ENCODE measurements at regions not wholly inside any gene's neighbourhood (a gene's known extent, or its start where the extent isn't known, plus 50 kb on each side); places are given as distances from the start of the nearest gene placed in this dataset.
A peak's percentile ranks its signal among the peaks of the same experiment; 100 is the strongest.

DNA sequence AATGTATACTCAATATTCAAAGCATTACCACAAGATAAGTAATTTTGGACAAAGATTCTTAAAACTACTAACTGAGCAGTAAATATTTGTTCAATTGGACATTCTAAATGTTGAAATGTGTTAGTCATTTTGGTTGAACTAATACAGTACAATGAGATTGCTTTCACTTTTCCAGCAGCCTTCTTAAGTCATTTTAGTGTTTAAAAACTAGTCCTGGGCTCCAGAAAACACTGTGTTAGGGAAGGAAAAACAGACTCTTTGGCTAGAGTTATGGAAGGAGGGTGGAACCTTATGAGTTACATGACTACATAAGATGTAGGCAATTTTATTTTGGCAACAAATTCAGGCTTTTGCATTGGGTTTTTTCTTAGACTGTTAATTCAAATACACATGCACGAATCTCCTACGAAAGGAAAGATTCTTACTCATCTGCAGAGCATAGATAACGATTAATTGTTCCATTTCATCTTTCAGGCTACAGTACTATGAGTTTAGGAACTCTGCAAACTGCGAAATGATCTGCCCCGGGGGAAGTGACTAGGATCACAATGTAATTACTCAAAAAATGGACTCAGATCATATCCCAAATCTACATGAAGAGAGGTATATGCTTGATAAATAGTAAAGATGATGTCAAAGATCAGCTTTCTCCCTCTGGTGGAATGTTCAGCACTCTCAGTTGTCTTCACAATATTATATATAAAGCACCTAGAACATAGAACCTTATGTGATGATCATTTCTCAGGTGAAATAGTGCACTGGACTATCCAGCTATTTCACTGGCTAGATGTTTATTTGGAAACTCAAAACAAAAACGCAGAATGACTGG is 492.8 kb upstream of the MDFIC2 start:
- DNase-seq (ENCODE audit: low read depth in 2 of 3, low spot score in 2 of 3), result no peak

DNA sequence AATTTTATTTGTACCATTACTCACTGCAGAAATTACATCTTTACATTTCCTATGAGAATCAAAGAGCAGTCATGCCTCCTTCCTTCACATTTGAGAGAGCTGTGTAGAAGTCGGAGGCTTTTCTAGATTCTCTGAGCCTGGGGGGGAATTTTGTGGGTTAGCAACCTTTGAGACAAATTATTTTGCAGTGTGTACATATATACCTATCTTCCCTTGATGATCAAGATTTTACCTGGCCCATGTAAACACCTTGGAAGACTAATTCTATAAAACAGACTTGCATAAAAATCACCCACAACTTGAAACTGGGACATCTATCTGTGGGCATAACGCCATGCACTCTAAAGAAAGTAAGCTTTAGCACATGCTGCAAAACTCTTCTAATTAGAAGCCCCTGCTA is 491.5 kb upstream of the MDFIC2 start:
- no peak for DNase-seq (ENCODE audit: low read depth in 2 of 3, low spot score in 2 of 3)

DNA sequence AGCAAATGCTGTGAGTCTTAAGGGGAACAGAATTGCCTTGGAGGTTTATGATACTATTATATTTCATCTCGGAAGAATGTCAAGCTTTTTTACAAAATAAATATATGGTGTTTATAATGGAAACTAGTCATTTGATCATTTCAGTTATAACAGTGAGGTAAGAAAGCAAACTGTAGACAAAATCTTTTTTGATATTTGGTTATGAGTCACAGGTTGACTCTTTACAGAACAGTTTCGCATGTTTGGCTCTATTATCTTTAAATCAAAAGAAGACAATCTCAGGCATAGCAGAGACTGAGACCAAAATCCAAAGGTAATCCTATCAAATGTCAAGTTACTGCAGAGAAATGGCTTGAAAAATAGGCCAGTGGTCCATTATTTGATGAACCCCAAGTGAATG is 490.9 kb upstream of the MDFIC2 start:
- no peak for DNase-seq (ENCODE audit: low read depth in 2 of 3, low spot score in 2 of 3)

DNA sequence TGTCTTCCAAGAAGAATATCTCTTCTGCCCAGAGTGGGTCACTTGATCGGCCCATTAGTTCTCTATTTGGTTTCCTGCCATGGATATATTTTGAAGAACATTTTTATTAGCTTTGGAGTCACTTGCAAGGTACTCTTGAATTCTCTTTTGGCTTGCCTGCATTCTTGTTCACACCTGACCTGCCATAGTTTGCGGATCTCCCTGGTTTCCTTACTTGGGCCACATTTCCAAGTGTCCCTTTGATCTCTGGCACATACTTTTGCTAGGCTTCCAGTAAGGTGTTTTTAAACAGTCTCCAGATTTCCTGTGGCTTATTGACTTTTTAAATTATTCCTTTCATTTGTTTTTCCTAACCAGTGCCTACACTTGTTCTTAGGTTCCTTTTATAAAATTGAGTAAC is 488.5 kb upstream of the MDFIC2 start:
- no peak for DNase-seq (ENCODE audit: low read depth in 2 of 3, low spot score in 2 of 3)

DNA sequence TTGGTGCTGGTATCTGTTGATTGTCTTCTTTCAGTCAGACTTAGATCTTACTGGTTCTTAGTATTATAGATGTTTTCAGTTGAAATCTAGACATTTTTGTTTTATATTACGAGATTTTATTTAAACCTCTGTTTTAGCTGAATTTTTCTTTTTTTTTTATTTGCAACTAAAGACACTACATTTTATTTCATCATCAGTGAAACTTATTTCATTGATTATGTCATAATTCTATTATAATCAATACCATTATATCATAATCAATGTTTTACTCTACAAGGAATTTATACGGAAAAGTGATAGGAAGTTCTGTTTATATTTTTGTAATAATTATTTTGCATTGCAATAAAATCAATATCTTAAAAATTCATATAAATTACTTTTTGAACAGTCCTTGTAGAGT is 477.4 kb upstream of the MDFIC2 start:
- DNase-seq (ENCODE audit: low read depth in 2 of 3, low spot score in 2 of 3), result no peak

DNA sequence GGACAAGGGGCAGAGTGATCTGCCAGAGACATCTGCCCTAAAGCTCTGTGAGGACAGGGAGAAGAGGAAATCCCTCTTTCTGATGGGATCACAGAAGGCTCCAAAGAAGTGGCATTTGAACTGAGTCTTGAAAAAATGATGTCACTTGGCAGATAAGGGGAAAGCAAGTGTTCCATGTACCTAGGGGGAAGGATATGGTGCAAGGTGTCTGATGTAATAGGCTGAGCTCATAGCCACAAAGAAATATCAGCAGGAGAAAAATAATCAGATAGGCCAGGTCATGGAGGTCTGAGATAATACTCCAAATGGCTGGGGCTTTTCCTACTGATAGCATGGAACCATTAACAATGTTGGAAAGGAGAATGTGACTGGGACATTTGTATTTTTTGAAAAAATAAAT is 468.4 kb upstream of the MDFIC2 start:
- DNase-seq (ENCODE audit: low read depth in 2 of 3, low spot score in 2 of 3), result no peak

DNA sequence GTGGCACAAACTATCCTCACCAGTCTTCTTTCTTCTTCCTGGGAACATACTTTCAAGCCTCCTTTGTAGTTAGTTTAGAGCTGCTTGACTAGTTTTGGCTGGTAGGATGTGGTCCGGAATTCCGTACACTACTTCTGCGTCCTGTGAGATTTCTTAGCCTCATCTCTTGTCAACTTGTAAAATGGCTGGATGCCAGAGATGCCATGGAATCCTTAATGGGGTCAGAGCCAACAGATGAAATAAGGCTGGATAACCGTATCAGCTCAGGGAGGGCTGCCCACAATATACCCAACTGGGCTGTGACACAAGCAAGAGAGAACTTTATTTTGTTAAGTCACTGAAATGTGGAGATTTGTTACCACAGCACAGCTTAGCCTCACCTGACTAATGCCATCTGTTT is 466.9 kb upstream of the MDFIC2 start:
- no peak for DNase-seq (ENCODE audit: low read depth in 2 of 3, low spot score in 2 of 3)

DNA sequence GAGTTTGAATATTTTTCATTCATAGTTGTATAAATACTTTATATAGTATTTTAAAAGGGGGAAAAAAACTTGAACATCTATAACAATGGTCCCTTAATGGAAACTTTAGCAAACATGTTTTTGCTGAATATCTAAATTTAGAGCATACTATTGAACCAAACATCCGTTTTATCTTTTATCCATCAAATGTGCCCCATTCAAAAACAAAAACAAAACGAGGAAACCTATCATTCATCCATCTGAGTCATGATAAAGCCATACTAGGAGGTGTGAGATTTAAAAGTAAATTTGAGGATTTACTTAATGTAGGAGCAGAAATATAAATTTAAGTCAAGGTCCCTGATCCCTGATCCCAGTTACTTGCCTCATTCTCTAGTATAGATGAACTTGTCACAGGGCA is 463.6 kb upstream of the MDFIC2 start:
- no peak for DNase-seq (ENCODE audit: low read depth in 2 of 3, low spot score in 2 of 3)

DNA sequence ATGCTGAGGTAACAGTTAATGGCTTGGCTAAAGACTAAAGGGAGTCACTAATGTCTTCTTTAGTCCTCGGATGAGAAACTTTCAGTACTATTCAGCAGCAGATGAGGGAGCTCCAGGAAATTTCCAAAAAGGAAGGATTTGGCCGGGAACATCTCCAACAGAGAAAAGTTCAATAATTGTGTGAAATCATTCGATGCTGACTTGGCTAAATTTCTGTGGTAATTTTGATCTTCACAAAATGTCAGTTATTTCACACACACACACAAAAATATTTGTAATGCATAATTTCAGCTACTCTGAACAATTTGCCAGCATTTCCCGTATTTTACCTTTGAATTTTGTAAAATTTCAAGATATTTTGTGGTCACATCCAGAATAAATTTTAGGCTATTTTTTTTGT is 462.8 kb upstream of the MDFIC2 start:
- DNase-seq (ENCODE audit: low read depth in 2 of 3, low spot score in 2 of 3), result no peak

DNA sequence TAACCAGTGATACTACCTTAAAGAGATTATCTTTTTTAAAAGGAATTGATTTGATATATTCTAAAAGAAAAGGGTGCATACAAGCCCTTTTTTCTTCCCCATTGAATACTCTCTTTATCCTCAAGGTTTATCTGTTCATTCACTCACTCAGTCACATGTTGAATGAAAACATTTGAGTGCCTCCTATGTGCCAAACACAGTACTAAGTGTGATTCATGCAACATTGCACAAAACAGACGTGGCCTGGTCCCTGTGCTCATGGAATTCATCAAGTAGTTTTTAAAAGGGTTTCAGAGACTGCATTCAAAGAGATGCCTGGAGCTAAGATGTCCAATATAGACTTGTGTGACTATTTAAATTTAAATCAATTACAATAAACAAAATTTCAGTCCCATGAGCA is 462.2 kb upstream of the MDFIC2 start:
- no peak for DNase-seq (ENCODE audit: low read depth in 2 of 3, low spot score in 2 of 3)

DNA sequence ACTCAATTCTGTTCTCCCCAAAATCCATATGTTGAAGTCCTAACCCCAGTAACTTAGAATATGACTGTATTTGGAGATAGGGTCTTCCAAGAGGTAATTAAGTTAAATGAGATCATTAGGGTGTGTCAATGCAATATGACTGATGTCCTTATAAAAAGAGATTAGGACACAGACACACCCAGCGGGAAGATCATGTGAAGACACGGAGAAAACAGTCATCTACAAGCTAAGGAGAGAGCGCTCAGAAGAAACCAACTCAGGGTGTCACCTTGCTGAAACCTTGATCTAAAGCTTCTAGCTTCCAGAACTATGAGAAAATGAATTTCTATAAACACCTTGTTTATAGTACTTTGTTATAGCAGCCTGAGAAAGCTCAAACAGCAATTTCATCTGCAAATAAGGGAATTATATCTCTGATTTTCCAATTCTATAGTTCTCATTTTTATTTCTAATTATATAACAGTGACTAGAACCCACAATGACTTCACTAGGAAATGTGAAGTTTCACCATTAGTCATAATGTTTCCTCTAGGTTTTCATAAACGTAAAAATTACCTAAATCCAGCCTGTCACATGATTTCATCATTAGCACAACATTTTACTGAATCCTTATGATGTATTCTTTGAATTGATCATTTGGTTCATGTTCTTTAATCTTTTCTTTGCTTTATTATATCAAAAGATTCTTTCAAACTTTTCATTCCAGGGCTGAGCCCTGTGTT is 459.1 kb upstream of the MDFIC2 start:
- peak in 2 of 3 donors; percentile 9 to 30 for DNase-seq (ENCODE audit: low read depth in 2 of 3, low spot score in 2 of 3)

DNA sequence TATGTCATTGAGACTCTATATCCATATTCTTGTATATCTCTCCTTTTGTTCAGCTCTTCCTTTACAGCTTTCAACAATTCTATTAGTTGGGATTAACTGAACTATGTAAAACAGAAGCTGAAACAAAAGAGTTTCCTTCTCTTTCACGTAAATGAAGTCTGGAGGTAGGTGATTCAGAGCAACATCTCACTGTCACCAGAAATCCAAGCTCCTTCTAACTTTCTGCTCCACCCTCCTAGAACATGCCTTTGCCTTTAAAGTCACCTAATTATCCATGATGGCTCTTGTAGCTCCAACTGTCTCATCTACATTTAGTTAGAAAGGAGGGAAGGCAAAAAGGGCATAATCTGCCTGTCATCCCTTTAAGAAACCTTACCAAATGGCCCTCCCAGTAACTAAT is 458.2 kb upstream of the MDFIC2 start:
- no peak for DNase-seq (ENCODE audit: low read depth in 2 of 3, low spot score in 2 of 3)

DNA sequence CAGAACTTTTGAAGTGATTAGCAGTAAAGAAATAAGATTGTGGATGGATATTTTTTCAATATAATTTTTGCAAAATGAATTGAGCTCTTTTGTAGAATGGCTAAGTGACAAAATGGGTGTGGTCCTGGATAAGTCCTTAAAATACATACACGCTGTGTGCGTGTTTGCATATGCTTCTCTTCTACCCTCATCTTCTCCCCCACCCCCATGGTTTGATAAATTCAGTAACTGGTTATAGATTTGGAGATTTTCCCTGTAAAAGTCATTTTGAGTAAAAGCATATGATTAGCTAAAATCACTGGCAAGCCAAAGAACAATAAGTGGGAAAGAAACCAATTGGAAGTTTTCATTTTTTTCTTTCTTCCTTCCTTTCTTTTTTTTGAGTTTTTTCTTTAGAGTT is 453.9 kb upstream of the MDFIC2 start:
- no peak for DNase-seq (ENCODE audit: low read depth in 2 of 3, low spot score in 2 of 3)

DNA sequence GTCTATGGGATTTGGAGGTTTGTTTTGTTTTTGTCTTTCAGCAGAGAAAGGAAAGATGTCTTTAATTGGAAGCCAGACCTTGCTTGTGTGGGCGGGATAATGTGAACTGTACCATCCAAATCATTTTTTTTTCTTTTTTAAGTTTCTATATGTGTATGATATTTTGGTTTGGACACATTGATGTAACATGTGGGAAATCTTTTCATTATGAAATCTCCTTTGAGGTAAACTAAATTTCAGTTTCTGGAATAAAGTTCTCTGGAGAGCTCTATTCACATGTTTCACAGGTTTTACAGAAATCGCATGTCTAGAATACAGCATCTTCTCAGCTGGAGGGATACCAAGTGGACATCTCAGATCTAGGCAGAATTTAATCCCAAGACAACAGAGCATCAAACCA is 451.5 kb upstream of the MDFIC2 start:
- no peak for DNase-seq (ENCODE audit: low read depth in 2 of 3, low spot score in 2 of 3)

DNA sequence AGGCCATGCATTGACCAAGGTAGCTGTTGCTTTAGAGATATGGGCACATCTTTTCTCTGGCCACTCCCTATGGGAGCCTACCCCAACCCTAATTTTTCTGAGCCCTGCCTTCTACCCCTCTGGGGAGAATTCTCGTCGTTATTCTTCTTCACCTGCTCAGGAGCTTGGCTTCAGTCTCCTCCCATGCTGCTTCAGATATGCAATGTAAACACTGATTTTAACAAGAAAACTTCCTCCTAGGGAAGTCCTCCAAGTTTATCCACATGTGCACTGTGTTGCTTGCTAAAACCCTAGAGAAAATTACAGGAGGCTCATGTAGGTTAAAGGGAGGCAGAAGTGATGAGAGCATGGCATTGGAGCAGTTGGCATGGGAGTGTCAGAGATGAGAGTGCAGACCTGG is 445.2 kb upstream of the MDFIC2 start:
- no peak for DNase-seq (ENCODE audit: low read depth in 2 of 3, low spot score in 2 of 3)

DNA sequence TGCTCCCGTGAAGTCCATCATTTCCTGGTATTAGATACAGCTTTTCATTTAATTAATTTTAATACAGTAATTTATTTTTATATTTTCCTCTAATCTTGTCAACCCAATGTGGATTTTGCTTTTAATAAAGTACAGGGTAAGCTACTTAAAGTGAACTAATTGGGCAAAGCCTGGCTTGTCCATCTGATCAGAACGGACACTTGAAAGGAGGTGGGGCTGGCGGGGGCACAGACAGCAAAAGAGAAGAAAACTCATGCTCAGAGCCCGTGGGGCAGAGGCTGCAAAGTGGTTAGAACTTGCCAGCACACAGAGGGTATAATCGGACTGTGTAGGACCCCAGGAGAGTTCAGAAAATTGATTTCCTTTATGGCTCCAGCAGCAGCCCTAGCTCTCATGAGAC is 443.1 kb upstream of the MDFIC2 start:
- DNase-seq (ENCODE audit: low read depth in 2 of 3, low spot score in 2 of 3), result no peak

DNA sequence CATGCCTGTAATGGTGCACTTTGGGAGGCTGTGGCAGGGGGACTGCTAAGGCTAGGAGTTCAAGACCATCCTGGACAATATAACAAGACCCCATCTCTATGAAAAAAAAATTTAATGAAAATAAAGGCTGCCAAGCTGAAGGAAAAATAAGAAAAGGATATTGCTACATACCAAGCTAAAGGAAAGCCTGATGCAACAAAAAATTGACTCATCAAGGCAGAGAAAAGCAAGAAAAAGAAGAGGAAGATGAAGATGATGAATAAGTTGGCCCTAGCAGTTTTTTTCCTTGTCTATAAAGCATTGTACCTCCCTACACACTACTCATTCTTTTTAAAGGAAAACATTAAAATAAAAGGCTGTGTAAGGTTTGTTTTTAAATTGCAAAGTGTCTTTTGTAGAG is 441.9 kb upstream of the MDFIC2 start:
- no peak for DNase-seq (ENCODE audit: low read depth in 2 of 3, low spot score in 2 of 3)

DNA sequence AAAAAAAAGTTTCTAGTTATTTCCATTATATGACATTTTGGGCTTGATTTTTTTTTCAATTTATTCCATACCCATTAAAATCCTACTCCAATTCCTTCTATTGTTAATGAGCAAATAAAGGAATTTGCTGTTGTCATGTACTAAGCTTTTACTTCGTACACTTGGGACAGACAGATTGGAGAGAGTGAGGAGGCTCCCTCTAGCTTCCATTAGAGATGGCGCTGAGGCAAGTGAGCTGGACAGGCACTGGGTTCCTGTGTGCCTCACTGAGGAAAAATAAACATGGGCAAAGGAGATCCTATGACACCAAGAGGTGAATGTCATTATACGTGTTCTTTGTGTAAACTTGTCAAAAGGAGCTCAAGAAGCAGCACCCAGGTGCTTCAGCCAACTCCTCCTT is 441.1 kb upstream of the MDFIC2 start:
- no peak for DNase-seq (ENCODE audit: low read depth in 2 of 3, low spot score in 2 of 3)

DNA sequence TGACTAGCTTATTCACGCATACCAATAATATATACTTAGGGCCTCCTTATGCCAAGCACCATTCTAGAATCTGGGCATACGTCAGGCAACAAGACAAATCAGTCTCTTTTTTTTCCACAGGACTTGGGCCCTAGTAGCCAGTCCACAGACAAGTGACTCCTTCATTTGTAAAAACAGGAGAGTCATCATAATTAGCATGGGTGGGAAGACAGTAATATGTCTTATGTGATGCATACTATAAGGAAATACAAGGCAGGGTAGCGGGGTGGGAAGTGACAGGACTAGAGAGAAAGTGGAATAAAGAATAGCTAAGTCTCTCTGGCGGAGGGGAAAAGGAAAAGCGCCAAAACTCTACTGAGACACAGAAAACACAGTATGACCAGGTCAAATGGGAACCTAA is 439.6 kb upstream of the MDFIC2 start:
- DNase-seq (ENCODE audit: low read depth in 2 of 3, low spot score in 2 of 3), result no peak

DNA sequence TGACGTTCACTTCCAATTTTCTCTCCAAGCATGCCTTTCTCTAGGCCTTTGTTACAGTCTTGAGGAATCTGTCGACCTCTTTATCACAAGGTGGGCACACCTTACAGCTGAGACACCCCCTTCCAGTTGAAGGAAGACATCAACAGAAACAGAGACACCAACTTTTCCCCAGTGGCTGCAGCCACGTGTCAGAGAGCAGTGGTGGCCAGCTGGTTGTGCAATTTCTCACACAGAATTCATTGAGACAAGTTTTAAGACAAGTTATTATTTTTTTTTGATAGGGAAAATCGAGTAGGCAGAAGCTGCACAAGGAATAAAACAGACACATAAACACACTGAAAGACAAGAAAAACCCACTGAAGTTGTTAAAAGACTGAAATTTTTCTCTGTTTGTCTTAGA is 436.7 kb upstream of the MDFIC2 start:
- no peak for DNase-seq (ENCODE audit: low read depth in 2 of 3, low spot score in 2 of 3)

DNA sequence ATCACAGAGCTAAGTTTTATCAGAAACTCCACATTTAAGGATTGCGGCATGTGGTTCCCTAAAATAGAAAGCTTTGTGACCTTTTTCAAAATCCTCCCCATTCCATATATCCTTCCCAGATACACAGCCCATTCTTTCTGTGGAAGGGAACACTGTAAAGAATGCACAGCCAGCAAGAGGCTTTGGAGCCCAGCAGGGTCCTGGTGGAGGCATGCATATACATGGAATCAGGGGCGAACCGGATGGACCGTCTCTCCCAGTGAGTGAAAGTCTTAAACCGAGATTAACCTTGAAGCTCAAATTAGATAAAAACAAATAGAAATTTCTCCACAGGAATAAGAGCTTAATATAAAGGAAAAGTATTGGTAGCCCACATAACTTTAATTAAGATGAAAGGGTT is 436.2 kb upstream of the MDFIC2 start:
- DNase-seq (ENCODE audit: low read depth in 2 of 3, low spot score in 2 of 3), result no peak

DNA sequence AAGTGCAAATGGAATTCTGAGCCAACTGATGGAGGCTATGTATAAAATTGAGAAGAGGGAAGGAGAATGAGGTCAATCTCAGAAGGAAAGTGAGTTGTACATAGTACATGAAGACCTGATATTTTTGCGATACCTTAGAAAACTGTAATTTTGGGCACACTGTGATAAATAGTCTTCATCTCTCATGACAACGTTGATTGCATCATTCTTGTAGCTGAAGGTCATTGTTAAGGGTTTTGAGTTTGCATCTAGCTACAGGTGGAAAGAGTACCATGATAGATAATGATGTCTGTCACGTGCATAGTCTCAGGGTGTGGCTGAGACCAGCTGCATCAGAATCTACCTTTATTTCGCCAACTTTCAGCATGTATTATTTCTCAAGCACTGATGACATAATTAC is 435.4 kb upstream of the MDFIC2 start:
- no peak for DNase-seq (ENCODE audit: low read depth in 2 of 3, low spot score in 2 of 3)

DNA sequence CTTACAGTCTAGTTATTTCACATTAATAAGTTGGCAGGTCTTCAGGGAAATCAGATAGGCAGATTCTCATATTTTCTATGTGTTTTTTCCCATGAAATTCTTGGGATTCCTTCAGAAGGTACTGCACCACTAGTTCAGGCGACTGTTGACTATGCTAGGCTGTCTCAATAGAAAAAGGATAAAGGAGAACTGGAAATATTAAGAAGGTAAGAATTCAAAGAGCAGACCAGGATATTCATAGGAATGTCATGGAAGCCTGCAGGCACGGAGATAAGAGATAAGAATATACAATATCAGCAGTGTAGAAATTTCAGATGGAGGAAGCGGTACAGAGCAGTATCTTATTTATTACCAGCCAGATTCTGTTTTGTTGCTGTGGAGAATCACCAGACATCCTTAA is 432.1 kb upstream of the MDFIC2 start:
- no peak for DNase-seq (ENCODE audit: low read depth in 2 of 3, low spot score in 2 of 3)

All from hematopoietic multipotent progenitor cell (in vitro differentiated cells).